Body of pancreas (tissue), 4 donors: ENCODE measurements at regions not wholly inside any gene's neighbourhood (a gene's known extent, or its start where the extent isn't known, plus 50 kb on each side); places are given as distances from the start of the nearest gene placed in this dataset.

Experiments used
- POLR2A ChIP-seq, 3 donors: fragments of 450-650 bp; IDR thresholded peaks; one replicate each; pipeline ENCODE4 v1.6.1; 2016; ENCODE audit warnings: antibody characterized with exemption in 3 of 3, mild to moderate bottlenecking in 2 of 3
- TF ChIP-seq, protein P1 (sequence below), 7 experiments: fragments of 450-650 bp in 4 of 7; fragments of 200-600 bp in 3 of 7; sonication (generic) in 3 of 7; IDR thresholded peaks; one replicate each; pipeline ENCODE4 v1.5.1; 2016 to 2019; ENCODE audit warnings: antibody characterized with exemption in 7 of 7

DNA sequence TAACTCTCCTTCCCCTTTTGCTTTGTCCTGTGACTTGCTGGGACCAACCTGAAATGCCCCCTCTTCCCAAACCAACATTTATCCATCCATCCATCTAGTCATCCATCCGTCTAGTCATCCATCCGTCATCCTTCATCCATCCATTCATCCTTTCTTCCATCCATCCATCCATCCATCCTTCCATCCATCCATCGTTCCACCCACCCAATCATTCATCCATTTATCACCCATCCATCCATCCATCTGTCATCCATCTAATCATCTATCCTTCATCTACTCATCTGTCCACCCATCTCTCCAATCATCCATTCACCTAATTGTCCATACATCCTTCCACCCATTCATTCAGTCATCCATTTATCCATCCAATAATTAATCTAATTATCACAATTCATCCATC is 92.7 kb downstream of the EDN3 start:
- TF ChIP-seq, protein P1, sequence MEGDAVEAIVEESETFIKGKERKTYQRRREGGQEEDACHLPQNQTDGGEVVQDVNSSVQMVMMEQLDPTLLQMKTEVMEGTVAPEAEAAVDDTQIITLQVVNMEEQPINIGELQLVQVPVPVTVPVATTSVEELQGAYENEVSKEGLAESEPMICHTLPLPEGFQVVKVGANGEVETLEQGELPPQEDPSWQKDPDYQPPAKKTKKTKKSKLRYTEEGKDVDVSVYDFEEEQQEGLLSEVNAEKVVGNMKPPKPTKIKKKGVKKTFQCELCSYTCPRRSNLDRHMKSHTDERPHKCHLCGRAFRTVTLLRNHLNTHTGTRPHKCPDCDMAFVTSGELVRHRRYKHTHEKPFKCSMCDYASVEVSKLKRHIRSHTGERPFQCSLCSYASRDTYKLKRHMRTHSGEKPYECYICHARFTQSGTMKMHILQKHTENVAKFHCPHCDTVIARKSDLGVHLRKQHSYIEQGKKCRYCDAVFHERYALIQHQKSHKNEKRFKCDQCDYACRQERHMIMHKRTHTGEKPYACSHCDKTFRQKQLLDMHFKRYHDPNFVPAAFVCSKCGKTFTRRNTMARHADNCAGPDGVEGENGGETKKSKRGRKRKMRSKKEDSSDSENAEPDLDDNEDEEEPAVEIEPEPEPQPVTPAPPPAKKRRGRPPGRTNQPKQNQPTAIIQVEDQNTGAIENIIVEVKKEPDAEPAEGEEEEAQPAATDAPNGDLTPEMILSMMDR (IDR thresholded peaks at IDR 0.05): no peak
- no peak for TF ChIP-seq POLR2A (IDR thresholded peaks at IDR 0.05)
